H9 (cell line): ENCODE measurements at regions not wholly inside any gene's neighbourhood (a gene's known extent, or its start where the extent isn't known, plus 50 kb on each side); places are given as distances from the start of the nearest gene placed in this dataset.
"Not testable (repeated sequence)": the region's sequence is repeated elsewhere in the genome, so short reads cannot be mapped to it uniquely, and the experiment has no call there.

Experiments used
- DNase-seq: peaks from one replicate; pipeline ENCODE4 v3.0.0-alpha.2; 2017
- H2AFZ ChIP-seq: one replicate; pipeline ENCODE4 v1.6.1; 2013; ENCODE audit warnings: mild to moderate bottlenecking, low read length, control low read depth, moderate library complexity
- H2AK5ac ChIP-seq: 2 replicates; pipeline ENCODE4 v1.6.1; 2013; ENCODE audit warnings: low read length, control low read depth, mixed read lengths; ENCODE audit not compliant: insufficient read length
- H2BK120ac ChIP-seq: one replicate; pipeline ENCODE4 v1.6.1; 2013; ENCODE audit warnings: low read depth, mild to moderate bottlenecking, low read length, control low read depth, inconsistent platforms; ENCODE audit not compliant: poor library complexity, severe bottlenecking
- H2BK12ac ChIP-seq: 2 replicates; pipeline ENCODE4 v1.6.1; 2013; ENCODE audit warnings: low read length, control low read depth, mixed read lengths, low read depth; ENCODE audit not compliant: insufficient read length
- H2BK15ac ChIP-seq: 2 replicates; pipeline ENCODE4 v1.6.1; 2013; ENCODE audit warnings: low read depth, low read length, control low read depth
- H2BK20ac ChIP-seq: one replicate; pipeline ENCODE4 v1.6.1; 2013; ENCODE audit warnings: low read depth, mild to moderate bottlenecking, low read length, control low read depth, inconsistent platforms; ENCODE audit not compliant: poor library complexity, severe bottlenecking
- H2BK5ac ChIP-seq: 2 replicates; pipeline ENCODE4 v1.6.1; 2013; ENCODE audit warnings: low read length, control low read depth, mixed read lengths; ENCODE audit not compliant: insufficient read length
- H3K14ac ChIP-seq: 2 replicates; pipeline ENCODE4 v1.6.1; 2013; ENCODE audit warnings: low read length, control low read depth; ENCODE audit not compliant: insufficient read depth
- H3K18ac ChIP-seq: 2 replicates; pipeline ENCODE4 v1.6.1; 2013; ENCODE audit warnings: low read depth, mild to moderate bottlenecking, mixed read lengths, low read length, control low read depth; ENCODE audit not compliant: insufficient read length
- H3K23ac ChIP-seq: 2 replicates; pipeline ENCODE4 v1.6.1; 2013; ENCODE audit warnings: low read length, control low read depth, mixed read lengths, low read depth; ENCODE audit not compliant: insufficient read length
- H3K23me2 ChIP-seq: 2 replicates; pipeline ENCODE4 v1.6.1; 2013; ENCODE audit warnings: low read depth, mild to moderate bottlenecking, mixed read lengths, low read length, control low read depth; ENCODE audit not compliant: insufficient read length, poor library complexity, severe bottlenecking
- H3K27ac ChIP-seq: 2 replicates; pipeline ENCODE4 v1.5.1; 2013; ENCODE audit warnings: low read length, control low read depth, mixed read lengths, low read depth; ENCODE audit not compliant: insufficient read length
- H3K27me3 ChIP-seq: 2 replicates; pipeline ENCODE4 v1.6.1; 2013; ENCODE audit warnings: low read length, control low read depth, inconsistent platforms; ENCODE audit not compliant: insufficient read depth
- H3K4ac ChIP-seq: 2 replicates; pipeline ENCODE4 v1.6.1; 2013; ENCODE audit warnings: low read depth, mild to moderate bottlenecking, control low read depth, inconsistent platforms, low read length, moderate library complexity
- H3K4me1 ChIP-seq: 2 replicates; pipeline ENCODE4 v1.6.1; 2013; ENCODE audit warnings: low read length, control low read depth, inconsistent platforms; ENCODE audit not compliant: insufficient read depth
- H3K4me2 ChIP-seq: 2 replicates; pipeline ENCODE4 v1.6.1; 2013; ENCODE audit warnings: low read length, control low read depth, mixed read lengths; ENCODE audit not compliant: insufficient read length, insufficient read depth
- H3K56ac ChIP-seq: 2 replicates; pipeline ENCODE4 v1.6.1; 2013; ENCODE audit warnings: low read depth, mild to moderate bottlenecking, mixed read lengths, low read length, control low read depth; ENCODE audit not compliant: insufficient read length
- H3K79me1 ChIP-seq: 2 replicates; pipeline ENCODE4 v1.6.1; 2013; ENCODE audit warnings: low read depth, mild to moderate bottlenecking, moderate library complexity, low read length, control low read depth, inconsistent platforms; ENCODE audit not compliant: insufficient read depth, poor library complexity, severe bottlenecking
- H3K79me2 ChIP-seq: 2 replicates; pipeline ENCODE4 v1.6.1; 2013; ENCODE audit warnings: low read length, control low read depth, inconsistent platforms; ENCODE audit not compliant: insufficient read depth
- H3K9ac ChIP-seq: 2 replicates; pipeline ENCODE4 v1.6.1; 2013; ENCODE audit warnings: low read length, control low read depth, mixed read lengths; ENCODE audit not compliant: insufficient read length; ENCODE audit errors: extremely low read depth
- H3K9me3 ChIP-seq: one replicate; pipeline ENCODE4 v1.6.1; 2013; ENCODE audit warnings: low read depth, low read length, inconsistent platforms; ENCODE audit not compliant: control insufficient read depth
- H3T11ph ChIP-seq: one replicate; pipeline ENCODE4 v1.6.1; 2013; ENCODE audit warnings: mild to moderate bottlenecking, low read length, control low read depth, inconsistent platforms
- H4K20me1 ChIP-seq: one replicate; pipeline ENCODE4 v1.6.1; 2013; ENCODE audit not compliant: control insufficient read depth, insufficient read length, insufficient read depth
- H4K5ac ChIP-seq: 2 replicates; pipeline ENCODE4 v1.6.1; 2013; ENCODE audit warnings: low read depth, mild to moderate bottlenecking, mixed read lengths, low read length, control low read depth; ENCODE audit not compliant: insufficient read length
- H4K8ac ChIP-seq: replicated peaks from 2 replicates; pipeline ENCODE4 v1.6.1; 2013; ENCODE audit warnings: low read length, control low read depth, mixed read lengths, low read depth; ENCODE audit not compliant: insufficient read length
- H4K91ac ChIP-seq: 2 replicates; pipeline ENCODE4 v1.6.1; 2013; ENCODE audit warnings: low read depth, mild to moderate bottlenecking, moderate library complexity, mixed read lengths, low read length, control low read depth; ENCODE audit not compliant: insufficient read length
- H3K27ac Mint-ChIP-seq, 3 experiments: 2 replicates in 2 of 3; 3 replicates in 1 of 3; pipeline ENCODE4 v1.8.0; 2020 to 2021; ENCODE audit warnings: mixed read lengths in 3 of 3, mild to moderate bottlenecking in 1 of 3, moderate library complexity in 1 of 3
- H3K27me3 Mint-ChIP-seq: 2 replicates; pipeline ENCODE4 v1.8.0; 2021; ENCODE audit warnings: low read depth, mild to moderate bottlenecking, moderate library complexity, mixed read lengths
- H3K36me3 Mint-ChIP-seq, 3 experiments: 2 replicates in 2 of 3; 3 replicates in 1 of 3; pipeline ENCODE4 v1.8.0; 2020 to 2021; ENCODE audit warnings: low read depth in 3 of 3, mixed read lengths in 3 of 3; ENCODE audit not compliant: insufficient read depth in 1 of 3
- H3K4me1 Mint-ChIP-seq, 2 experiments: 2 replicates each; pipeline ENCODE4 v1.8.0; 2020; ENCODE audit warnings: mixed read lengths in 2 of 2
- H3K4me3 Mint-ChIP-seq, 2 experiments: 2 replicates in 1 of 2; 3 replicates in 1 of 2; pipeline ENCODE4 v1.8.0; 2020 to 2021; ENCODE audit warnings: mild to moderate bottlenecking in 2 of 2, mixed read lengths in 2 of 2, moderate library complexity in 1 of 2
- H3K9me3 Mint-ChIP-seq, 2 experiments: 2 replicates in 1 of 2; 3 replicates in 1 of 2; pipeline ENCODE4 v1.8.0; 2020; ENCODE audit warnings: mild to moderate bottlenecking in 2 of 2, mixed read lengths in 2 of 2, moderate library complexity in 1 of 2
- CTCF ChIP-seq: fragments of 200-600 bp; sonication (generic); conservative IDR thresholded peaks from 3 replicates; pipeline ENCODE4 v1.8.0; 2021; ENCODE audit warnings: antibody characterized with exemption, mild to moderate bottlenecking
- whole genome bisulfite sequencing: extraction: QIAGEN DNeasy Blood & Tissue Kit; methylation state at CpG from one replicate; pipeline ENCODE4 v1.1.7; 2013; ENCODE audit warnings: missing lambda C conversion rate, low lambda C conversion rate, mixed read lengths; ENCODE audit not compliant: insufficient read length; ENCODE audit errors: extremely low coverage; 5-methylcytosine and 5-hydroxymethylcytosine counted together

DNA sequence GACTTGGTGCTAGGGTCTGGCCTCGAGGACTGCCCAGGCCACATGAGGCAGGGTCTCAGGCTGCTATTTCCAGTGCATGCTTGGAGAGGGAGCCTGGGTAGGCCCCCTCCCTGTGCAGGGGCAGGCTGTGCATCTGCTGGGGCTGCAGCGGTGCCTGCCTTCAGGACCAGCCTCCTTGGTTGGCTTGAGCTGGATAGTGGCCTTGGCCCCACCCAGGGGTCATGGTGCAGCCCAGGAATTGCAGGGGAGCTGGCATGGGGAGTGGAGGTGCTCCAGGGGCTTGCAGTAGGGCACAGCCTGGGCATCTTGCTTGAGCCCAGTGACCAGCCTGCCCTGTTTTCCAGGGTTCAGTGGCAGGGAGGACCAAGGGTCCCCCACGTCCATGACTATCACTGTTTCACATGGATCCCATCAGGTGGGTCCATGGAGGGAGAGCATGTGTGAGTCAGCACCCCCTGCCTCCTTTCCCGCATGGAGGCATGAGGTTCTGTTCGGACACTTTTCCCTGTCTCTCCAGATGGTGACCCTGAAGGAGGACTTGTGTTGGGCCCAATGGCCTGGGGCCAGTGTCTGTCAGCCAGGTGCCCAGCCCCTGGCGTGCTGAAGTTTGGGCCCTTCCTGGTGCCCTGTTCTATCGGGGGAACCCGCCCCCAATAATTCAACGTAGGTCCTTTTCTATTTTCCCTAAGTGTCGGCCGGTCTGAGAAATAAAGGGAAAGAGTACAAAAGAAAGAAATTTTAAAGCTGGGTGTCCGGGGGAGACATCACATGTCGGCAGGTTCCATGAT lies 218.6 kb downstream of the SNRPN start:
- TF ChIP-seq CTCF: no peak
- Mint-ChIP-seq H3K36me3 (peaks cover 12 to 19% (median 15%) of the 10 kb centered on the region in 3 experiments; a peak in 6 of 7 replicates), H3K27me3 (no peaks in the 10 kb centered on the region; the same call in 1 of the 2 replicates), H3K27ac (no peak overlapping the region), H3K4me1 (no peaks in the 10 kb centered on the region), H3K4me3 (no peak overlapping the region), H3K9me3 (peaks cover 75 to 87% of the 10 kb centered on the region in 2 experiments)
- Histone ChIP-seq H3K79me2 (no peaks in the 10 kb centered on the region), H4K91ac (no peak overlapping the region), H3K56ac (no peak overlapping the region), H3K23me2 (no peaks in the 10 kb centered on the region), H3K9me3 (peaks cover 62% of the 10 kb centered on the region), H3T11ph (no peak overlapping the region), H4K20me1 (no peaks in the 10 kb centered on the region), H3K27ac (no peak overlapping the region), H3K4me2 (no peak overlapping the region), H2AK5ac (no peak overlapping the region), H3K14ac (no peak overlapping the region), H2BK120ac (no peak overlapping the region), H3K4ac (no peak overlapping the region), H4K5ac (no peak overlapping the region), H3K79me1 (no peaks in the 10 kb centered on the region), H2BK20ac (no peak overlapping the region), H2AFZ (no peak overlapping the region), H3K4me1 (no peaks in the 10 kb centered on the region), H3K9ac (no peak overlapping the region), H2BK15ac (no peak overlapping the region), H3K18ac (no peak overlapping the region), H2BK12ac (no peak overlapping the region), H3K23ac (no peak overlapping the region), H3K27me3 (no peaks in the 10 kb centered on the region), H2BK5ac (no peak overlapping the region), H4K8ac (no peak overlapping the region)
- peak; percentile 7 for DNase-seq
- WGBS: no CpG with 5 or more reads among the region's 13 CpGs

DNA sequence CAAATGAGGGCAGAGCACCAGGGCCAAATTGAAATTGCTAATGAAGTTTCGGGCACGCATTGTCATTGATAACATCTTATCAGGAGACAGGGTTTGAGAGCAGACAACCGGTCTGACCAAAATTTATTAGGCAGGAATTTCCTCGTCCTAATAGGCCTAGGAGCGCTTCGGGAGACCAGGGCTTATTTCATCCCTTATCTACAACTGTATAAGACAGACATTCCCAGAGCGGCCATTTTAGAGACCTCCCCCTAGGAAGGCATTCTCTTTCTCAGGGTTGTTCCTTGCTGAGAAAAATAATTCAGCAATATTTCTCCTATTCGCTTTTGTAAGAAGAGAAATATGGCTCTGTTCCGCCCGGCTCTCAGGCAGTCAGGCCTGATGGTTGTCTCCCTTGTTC lies 219.4 kb downstream of the SNRPN start:
- not testable (repeated sequence) for H3K27ac Mint-ChIP-seq, DNase-seq, H3K27ac ChIP-seq, H3K14ac ChIP-seq, H3K56ac ChIP-seq, H3K23me2 ChIP-seq, H3K4me2 ChIP-seq, H2BK12ac ChIP-seq, H4K91ac ChIP-seq, H3K27me3 Mint-ChIP-seq, H4K5ac ChIP-seq, H2AK5ac ChIP-seq, H3K18ac ChIP-seq, H4K20me1 ChIP-seq, H3K23ac ChIP-seq, H2AFZ ChIP-seq, H3K79me1 ChIP-seq, H3K9ac ChIP-seq, H3K27me3 ChIP-seq, H3K4me1 Mint-ChIP-seq, H2BK5ac ChIP-seq, H3K4me3 Mint-ChIP-seq, H2BK120ac ChIP-seq, H3K79me2 ChIP-seq, H2BK20ac ChIP-seq, H4K8ac ChIP-seq, H3K4me1 ChIP-seq, H3T11ph ChIP-seq, H3K4ac ChIP-seq, H2BK15ac ChIP-seq
- Mint-ChIP-seq H3K36me3 (peaks cover 12 to 19% (median 15%) of the 10 kb centered on the region in 3 experiments; a peak in 6 of 7 replicates), H3K9me3 (peaks cover 81 to 90% of the 10 kb centered on the region in 2 experiments)
- peaks cover 65% of the 10 kb centered on the region for H3K9me3 ChIP-seq
- no CpG with 5 or more reads among the region's 10 CpGs for WGBS
